CD4-positive, alpha-beta T cell treated with Interleukin-17A for 1 hour (primary cell): ENCODE measurements at regions not wholly inside any gene's neighbourhood (a gene's known extent, or its start where the extent isn't known, plus 50 kb on each side); places are given as distances from the start of the nearest gene placed in this dataset.
"Not testable (repeated sequence)": the region's sequence is repeated elsewhere in the genome, so short reads cannot be mapped to it uniquely, and the experiment has no call there.

Experiments
- DNase-seq: peaks from one replicate; pipeline ENCODE4 v3.0.0-alpha.2; 2020

DNA sequence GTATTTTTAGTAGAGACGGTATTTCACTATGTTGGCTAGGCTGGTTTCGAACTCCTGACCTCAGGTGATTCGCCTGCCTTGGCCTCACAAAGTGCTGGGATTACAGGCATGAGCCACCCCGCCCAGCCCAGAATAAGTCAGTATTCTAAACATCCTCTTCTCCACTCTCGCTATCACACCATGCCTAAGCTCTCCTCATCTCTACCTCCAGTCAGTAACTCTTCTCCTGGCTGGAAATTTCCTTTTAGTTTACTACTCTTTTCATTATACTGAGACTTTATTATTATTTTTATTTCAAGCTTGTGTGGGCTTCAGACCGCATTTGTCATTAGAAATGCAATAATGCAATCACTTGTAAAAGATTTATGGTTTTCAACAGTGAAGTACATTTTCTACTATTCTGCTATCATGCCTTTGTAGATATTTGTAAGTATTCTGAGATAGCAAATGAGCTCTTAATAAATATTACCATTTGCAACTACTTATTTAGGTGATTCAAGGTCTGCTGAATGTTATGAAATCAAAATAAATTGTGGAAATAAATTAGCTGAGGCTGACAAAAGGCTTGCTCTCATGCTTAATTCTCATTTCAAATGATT lies 617.3 kb upstream of the GOT2 start:
- DNase-seq: no peak

DNA sequence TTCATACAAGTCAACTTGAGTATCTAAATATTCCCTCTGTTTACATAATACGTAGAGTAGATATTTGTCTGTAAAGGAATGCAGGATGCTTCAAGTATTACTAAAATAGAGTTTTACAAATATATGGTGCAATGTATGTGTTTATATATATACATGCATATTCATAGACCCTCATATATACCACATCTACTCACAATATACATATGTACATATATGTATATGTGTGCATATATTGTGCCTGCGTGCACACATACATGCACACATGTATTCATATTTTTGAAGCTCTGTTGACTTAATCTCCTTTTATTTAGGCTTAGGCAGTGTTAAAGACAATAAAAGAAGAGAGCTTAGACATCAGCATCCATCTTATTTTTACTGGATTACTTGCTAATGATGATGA lies 616.6 kb upstream of the GOT2 start:
- no peak for DNase-seq

DNA sequence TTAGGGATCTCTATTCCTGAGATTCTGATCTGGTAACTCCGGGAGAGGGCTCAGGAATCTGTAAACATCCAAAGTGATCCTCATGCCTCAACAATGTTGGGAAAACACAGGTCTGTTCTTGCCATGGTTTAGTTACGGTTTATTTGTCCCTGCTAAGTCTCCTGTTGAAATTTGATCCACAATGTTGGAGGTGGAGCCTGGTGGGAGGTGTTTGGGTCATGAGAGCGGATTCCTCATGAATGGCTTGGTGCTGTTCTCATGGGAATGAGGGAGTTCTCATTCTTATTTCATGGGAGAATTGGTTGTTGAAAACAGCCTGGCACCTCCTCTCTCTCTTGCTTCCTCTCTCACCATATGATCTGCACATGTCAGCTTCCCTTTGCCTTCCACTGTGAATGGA lies 608.6 kb upstream of the GOT2 start:
- DNase-seq: no peak

DNA sequence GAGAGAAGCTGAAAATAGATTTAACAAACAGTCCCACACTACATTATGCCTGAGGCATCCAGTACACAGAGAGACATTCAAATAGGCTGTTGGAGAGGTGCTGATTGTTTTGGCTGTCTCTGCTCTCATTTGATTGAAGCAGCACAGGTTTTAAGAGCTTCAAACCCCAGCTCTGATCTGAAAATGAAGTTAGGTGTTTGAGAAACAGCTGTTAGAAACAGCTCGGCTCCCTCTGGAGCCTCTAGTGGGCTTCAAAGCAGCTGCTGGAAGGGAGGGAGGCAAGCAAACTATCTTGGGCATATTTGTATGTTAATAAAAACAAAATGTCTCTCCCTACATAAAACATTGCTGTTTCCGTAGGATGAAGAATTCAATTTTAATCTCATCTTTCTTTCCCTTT lies 607.3 kb upstream of the GOT2 start:
- DNase-seq: no peak

DNA sequence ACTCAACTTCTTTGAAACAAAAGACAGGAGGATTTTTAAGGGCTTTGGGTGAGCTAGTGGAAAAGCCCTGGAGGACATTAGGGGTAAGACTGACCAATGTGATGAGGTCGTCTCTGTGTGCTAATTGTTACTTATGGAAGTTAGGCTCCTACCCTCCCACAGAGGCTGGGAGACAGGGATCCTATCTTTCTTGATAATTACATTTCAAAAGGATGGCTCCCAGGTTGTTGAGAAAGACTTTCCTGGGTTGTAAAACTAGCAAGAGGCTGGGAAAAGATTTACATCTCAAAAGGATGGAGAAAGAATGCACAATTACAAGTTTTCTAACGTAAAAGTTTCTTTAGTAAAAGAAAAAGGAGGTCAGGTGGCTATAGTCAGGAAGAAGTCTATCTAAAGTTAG lies 605.8 kb upstream of the GOT2 start:
- DNase-seq: no peak

DNA sequence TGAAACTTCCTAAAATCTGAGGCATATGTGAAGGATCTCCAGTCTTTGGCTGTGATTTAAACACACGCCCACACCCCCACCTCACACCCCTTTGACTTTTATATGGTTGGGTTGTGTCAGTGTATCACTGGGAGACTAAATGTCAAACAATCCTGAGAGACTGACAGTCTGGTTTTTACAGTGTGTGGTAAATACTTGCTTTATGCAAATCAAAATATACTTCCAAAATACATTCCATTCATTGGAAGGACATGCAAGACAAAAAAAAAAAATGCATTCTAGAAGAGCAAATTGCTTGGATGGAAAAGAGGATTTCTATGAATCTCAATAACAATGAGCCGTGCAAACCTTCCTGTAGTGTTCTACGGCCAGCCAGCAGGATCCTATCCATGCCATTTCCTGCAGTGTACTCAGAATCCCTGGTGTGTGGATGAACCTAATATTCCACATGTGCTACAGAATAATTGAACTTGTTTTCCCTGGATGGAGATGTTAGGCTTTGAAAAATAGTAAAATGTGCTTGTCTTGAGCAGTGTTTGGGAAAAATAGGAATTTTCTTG lies 602.1 kb upstream of the GOT2 start:
- DNase-seq: no peak

DNA sequence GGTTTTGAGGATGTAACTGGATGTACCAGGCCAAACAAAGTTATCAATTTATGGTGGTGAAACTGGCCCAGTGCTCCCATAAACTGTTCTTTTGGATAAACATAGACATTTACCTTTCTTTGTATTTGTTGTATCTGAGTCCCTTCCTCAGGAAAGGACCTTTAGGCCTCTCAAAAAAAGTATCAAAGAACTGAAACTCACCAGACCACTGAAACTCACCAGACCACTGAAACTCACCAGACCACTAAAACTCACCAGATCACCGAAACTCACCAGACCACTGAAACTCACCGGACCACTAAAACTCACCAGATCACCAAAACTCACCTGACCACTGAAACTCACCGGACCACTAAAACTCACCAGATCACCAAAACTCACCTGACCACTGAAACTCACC lies 597.6 kb upstream of the GOT2 start:
- DNase-seq: not testable (repeated sequence)

DNA sequence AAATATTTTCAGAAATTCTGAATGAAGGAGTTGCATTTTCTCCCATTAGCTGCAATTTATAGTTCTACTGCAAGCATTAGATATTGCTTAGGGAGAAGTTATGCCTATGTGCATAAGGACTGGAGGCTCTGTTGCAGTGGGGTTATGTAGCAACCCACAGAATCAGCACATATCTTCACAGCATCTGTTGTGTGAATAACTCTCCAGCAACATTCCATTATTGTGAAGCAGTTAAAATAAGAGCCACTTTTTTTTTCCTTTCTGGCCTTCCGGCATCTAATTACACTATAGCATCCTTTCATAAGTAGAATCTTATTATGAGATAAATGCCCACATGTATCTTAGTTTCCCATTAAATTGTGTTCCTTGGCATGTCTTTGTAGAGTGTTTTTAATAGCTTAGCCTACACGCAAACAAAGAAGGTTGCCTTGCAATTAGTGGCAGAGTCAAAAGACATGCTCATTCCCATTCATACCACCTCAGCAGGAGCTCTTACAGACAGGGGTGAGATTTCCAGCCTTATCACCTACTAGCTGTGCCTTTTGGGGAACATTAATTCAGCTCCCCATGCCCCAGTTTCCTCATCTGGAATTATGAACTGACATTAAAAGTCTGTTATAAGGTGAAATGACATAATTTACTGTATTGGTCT lies 596.0 kb upstream of the GOT2 start:
- no peak for DNase-seq

DNA sequence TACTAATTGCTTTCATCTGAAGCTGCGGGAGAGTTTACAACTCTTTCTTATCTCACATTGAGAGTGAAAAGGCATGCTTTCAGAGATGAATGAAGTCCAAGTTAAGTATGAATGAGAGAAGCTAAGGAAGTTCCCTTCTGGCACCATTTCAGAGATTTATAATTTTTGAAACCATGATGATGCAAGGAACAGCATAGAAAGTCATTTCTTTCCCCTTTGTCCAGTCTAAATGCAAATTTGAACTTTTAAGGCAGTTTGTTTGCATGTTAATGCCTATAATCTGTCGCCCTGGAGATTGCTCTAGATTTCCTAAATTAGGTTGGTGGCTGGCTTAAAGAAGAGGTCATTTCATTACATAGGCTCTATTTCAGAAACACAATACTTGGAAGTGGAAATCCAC lies 594.8 kb upstream of the GOT2 start:
- no peak for DNase-seq

DNA sequence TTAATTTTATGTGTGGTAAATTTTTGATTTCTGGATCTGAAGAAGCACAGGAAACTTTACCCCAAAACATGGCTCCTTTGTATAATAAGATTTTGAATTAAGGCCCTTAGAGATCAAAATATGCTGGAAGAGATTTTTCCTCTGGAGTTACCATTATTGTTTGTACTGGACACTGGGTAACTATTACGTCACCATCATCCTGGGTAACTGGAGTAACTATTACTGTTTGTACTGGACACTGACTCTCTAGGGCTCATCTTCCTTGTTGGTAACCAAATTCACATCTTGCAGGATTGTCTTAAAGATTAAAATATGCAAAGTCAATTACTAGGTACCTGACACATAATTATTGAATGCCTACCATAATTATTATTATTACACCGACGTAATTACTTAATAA lies 593.8 kb upstream of the GOT2 start:
- no peak for DNase-seq

DNA sequence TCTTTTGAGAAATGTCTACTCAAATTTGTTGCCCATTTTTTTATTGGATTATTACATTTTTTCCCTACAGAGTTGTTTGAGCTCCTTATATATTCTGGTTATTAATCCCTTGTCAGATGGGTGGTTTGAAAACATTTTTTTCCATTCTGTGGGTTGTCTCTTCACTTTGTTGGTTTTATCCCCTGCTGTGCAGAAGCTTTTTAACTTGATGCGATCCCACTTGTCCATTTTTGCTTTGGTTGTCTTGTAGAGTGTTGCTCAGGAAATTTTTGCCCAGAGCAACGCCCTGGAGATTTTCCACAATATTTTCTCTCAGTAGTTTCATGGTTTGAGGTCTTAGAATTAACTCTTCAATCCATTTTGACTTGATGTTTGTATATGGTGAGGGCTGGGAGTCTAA lies 592.8 kb upstream of the GOT2 start:
- DNase-seq: no peak

DNA sequence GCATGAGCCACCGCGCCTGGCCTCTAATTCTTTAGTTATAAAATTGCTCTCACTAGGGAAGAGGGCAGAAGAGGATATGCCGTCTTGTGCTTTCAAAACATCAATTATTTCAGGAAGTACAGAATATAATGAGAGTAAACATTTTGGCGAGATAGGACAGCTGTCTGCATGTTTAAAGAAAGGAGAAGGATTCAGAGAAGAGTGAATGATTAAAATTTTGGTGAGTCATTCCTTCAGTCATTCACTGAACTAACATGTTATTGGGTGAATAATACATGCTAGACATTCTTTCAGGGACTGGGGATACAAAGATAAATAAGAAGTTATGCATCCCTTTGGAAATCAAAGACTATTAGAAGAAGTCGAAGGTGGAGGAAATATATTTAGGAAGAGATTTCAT lies 590.3 kb upstream of the GOT2 start:
- no peak for DNase-seq

DNA sequence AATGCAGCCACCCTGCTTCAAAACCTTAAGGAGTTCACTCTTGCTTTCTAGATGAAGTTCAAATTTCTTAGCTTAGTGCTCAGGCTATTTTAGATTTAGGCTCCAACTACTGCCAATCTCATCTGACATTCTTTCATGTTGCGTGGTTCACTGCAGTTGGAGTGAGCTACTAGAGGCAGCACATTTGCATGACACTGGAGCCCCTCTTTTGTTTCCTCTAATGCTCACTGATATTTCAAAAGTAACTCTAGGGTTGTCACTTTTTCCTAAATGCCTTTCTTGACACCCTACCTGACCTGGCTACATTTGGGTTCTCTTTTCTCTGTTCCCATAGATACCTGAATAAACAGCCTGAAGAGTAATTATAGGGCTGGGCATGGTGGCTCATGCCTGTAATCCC lies 586.5 kb upstream of the GOT2 start:
- no peak for DNase-seq

DNA sequence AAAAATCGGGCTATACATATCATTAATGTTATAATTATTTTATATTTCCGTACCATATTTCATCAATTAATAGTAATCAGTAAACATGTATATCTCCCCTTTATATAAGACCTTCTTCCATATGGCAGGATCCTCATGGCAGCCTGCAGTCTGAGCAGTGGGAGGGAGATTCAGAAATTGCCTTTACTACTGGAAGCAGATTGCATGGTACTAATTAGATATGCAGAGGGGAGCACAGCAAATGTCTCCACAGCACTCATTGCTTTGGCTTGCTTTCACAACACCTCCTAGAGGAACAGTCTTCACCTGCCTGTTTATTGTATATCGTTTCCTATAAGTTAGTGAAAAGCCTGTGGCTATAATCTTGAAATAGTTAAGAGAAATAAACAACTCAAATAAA lies 585.8 kb upstream of the GOT2 start:
- DNase-seq: no peak

DNA sequence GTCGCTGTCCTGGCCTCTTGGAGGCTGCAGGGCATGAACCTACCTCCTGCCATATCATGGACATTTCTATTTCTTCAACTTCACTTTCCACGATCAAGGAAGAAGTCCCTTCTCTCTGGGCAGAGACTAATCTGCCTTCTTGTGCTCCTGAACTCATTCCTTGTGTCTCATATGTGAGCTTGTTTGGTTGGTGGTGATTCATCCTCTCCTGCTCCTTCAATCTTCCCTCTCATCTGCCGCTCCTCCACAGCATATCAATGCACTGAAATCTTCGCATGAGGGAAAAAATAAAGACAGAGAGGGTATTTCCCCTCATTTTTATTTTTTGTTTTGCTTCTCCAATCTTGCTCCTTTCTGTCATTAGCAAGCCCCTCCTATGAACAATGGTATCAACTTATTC lies 571.7 kb upstream of the GOT2 start:
- no peak for DNase-seq

DNA sequence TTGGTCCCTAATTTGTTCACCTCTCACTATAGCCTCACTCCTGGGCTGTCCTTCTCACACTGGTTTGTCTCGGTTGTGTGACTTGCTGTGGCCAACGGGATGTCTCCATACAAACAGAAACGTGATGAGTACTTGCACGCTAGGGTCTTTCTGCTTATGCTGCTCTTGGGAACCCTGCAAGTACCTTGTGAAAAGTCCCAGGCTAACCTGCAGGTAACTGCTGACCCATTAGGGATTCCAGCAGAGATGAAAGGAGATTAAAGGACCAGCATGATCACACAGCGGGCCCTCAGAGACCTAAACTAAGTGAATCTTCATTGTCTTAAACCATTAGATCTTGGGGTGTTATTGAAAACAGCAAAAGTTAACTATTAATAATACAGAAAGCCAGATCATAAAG lies 562.8 kb upstream of the GOT2 start:
- no peak for DNase-seq

DNA sequence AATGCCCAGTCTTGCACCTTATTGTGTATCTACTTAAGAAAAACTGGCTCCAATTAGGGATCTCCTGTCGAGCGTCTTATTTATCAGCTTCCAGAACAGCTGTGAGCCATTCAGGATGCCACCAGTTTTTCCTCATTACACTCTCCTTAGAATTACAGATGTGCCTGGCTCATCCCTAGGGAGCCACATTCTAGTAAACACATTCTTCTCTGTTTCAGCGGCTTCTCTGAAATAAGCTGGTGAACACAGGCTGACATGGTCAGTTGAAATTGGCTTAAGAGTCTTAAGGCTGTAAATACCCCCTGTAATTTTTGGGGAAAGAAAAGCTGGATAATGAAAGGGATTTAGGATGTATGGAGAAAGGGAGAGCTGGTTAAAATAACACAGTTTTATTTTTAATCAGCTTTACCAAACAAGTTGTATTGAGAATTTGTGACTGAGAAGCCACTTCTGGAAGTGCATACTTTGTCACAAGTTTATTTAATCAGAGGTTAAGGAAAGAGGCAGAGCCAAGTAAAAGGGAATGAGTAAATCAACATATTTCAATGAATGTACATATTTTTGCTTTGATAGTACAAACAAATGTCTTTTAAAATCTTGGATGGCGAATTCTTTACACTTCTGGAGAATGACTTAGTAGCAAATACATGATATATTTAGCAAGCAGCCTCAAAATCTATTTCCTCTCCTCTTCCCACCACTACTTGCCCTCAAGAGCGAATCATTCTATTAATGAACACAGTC lies 562.0 kb upstream of the GOT2 start:
- no peak for DNase-seq

DNA sequence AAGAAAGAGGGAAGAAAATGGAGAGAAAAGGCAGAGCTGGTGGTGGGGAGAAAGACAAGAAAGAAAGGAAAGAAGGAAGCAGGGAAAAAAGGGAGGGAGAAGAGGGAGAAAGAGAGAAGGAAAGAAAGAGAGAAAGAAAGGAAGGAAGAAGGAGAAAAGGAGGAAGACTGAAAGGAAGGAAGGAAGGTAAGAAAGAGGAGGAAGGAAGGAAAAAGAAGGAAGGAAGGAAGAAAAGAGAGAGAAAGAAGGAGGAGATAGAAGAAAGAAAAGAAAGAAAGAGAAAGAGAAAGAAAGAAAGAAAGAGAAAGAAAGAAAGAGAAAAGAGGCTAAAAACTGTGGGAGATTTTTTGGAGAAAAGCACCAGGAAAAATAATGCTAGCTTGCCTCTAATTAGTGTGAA lies 561.4 kb upstream of the GOT2 start:
- DNase-seq: no peak

DNA sequence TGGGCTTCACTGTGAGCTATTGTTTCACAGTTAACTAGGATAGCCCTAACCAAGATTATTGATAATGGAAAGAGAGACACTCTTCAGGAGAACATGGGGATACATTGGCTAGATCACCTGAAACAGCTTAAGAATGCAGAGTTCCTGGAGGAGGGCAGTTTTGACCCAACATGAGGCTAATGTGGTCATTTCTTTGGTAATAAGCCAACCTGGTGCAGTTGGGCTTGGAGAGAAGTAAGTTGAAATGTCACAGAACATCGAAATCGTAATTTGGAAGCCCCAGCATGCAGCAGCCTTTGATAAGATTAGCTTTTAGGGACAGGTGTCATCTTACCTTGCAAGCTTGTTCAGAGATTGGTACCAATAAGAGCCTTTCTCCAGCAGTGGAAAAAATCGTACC lies 556.6 kb upstream of the GOT2 start:
- DNase-seq: no peak

DNA sequence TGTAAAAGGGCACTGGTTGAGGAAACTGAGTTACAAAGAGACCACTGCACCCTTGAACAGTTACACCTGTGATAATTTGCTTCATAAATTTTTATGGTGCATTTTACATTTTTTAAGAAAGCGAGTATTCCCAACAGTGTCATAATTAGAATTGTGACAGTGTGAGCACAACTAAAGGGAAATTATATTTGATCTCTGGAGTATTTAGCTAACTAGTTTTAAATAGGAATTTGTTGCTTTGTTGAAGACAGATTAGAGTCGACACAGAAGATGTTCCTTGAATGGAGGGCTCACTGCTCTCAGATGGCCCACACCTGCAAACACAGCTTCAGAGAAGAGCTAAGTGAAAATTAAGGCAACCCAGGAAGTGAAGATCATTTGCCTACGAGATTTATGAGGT lies 555.0 kb upstream of the GOT2 start:
- no peak for DNase-seq

DNA sequence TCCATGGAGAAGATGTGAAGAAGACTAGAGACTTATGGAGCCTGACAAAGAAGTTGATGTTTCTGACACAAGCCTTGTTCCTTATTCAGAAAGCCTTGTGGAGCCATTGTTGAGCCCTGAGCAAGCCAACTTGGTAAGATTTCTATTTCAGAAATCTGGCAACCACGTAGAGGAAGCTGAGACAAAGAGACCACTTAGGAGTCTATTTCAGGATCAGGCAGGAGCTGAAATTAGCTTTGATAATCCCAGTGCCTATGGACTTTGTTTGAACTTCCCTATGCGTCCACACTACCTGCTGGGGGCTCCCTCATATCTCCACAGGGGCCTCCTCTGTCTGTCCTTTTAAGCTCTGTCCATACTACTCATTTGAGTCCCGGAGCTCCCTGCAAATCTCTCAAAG lies 540.0 kb upstream of the GOT2 start:
- DNase-seq: no peak

DNA sequence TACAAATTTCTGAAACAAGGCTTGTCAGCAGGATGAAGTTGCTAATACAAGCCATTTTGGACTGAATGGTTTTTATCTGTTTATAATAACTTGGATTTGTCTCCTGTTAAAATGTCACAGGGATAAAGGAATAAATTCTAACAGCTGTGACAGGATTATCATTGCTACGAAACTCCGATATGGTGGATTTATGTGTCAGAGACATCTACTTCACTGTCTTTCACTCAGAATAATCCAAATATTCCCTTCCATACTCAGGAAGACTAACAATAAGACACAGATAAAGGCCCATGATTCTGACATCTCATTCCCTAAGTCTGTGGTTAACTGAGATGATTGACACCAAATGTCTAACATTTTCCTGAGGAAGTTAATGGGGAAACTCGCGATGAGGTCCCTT lies 529.8 kb upstream of the GOT2 start:
- no peak for DNase-seq

DNA sequence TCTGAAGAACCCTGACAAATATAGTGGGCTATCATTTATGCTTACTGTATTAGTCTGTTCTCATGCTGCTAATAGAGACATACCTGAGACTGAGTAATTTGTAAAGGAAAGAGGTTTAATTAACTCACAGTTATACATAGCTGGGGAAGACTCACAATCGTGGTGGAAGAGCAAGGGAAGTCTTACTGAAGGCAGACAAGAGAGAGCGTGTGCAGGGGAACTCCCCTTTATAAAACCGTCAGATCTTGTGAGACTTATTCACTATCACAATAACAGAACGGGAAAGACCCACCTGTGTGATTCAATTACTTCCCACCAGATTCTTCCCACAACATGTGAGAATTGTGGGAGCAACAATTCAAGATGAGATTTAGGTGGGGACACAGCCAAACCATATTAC lies 526.8 kb upstream of the GOT2 start:
- no peak for DNase-seq

DNA sequence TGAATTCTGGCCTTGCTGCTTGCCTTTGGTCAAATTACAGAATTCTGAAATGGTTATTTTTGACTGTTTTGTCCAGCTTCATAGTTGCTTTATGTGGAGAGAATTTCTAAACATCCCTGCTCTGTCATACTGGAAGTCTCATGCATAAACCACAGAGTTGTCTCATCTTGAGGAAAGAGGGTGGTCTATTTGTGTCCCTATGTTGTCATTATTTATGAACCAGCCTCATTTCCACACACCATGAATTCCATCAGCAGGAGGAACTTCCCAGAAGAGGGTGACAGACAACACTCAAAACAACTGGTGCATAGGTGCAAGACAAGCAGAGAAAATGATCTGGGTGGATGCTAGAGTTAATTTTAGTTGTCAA lies 525.8 kb upstream of the GOT2 start:
- no peak for DNase-seq
